ENCODE measurements at regions not wholly inside any gene's neighbourhood (a gene's known extent, or its start where the extent isn't known, plus 50 kb on each side); places are given as distances from the start of the nearest gene placed in this dataset.

- no peak for DNase-seq (ENCODE audit: low read depth)
These were observed 391.7 kb upstream of the TBX3 start for GRCh38 chr12:115075552-115076170.

- no peak for DNase-seq (ENCODE audit: low read depth)
These were observed 390.6 kb upstream of the TBX3 start for GRCh38 chr12:115074617-115075016.

- no peak for DNase-seq (ENCODE audit: low read depth)
These were observed 388.7 kb upstream of the TBX3 start for GRCh38 chr12:115072712-115073111.

GRCh38 chr12:115070313-115070712 is 386.3 kb upstream of the TBX3 start:
- DNase-seq (ENCODE audit: low read depth): no peak

- no peak for DNase-seq (ENCODE audit: low read depth)
These were observed 380.3 kb upstream of the TBX3 start for GRCh38 chr12:115064296-115064695.

GRCh38 chr12:115062741-115063140 is 378.8 kb upstream of the TBX3 start:
- DNase-seq (ENCODE audit: low read depth): no peak

- DNase-seq (ENCODE audit: low read depth): no peak
These were observed 376.6 kb upstream of the TBX3 start for GRCh38 chr12:115060477-115061168.

- no peak for DNase-seq (ENCODE audit: low read depth)
These were observed 373.5 kb upstream of the TBX3 start for GRCh38 chr12:115057445-115057844.

- DNase-seq (ENCODE audit: low read depth): no peak
These were observed 367.4 kb upstream of the TBX3 start for GRCh38 chr12:115051378-115051777.

- DNase-seq (ENCODE audit: low read depth): no peak
These were observed 365.6 kb upstream of the TBX3 start for GRCh38 chr12:115049614-115050013.

GRCh38 chr12:115046805-115047204 is 362.8 kb upstream of the TBX3 start:
- no peak for DNase-seq (ENCODE audit: low read depth)

- DNase-seq (ENCODE audit: low read depth): no peak
These were observed 360.1 kb upstream of the TBX3 start for GRCh38 chr12:115044073-115044472.

GRCh38 chr12:115043079-115043478 is 359.1 kb upstream of the TBX3 start:
- no peak for DNase-seq (ENCODE audit: low read depth)

- no peak for DNase-seq (ENCODE audit: low read depth)
These were observed 358.4 kb upstream of the TBX3 start for GRCh38 chr12:115042341-115042740.

- DNase-seq (ENCODE audit: low read depth): no peak
These were observed 353.9 kb upstream of the TBX3 start for GRCh38 chr12:115037830-115038229.

GRCh38 chr12:115035535-115036107 is 351.6 kb upstream of the TBX3 start:
- DNase-seq (ENCODE audit: low read depth): no peak

- DNase-seq (ENCODE audit: low read depth): no peak
These were observed 348.5 kb upstream of the TBX3 start for GRCh38 chr12:115032521-115032920.

GRCh38 chr12:115030017-115030416 is 346.0 kb upstream of the TBX3 start:
- DNase-seq (ENCODE audit: low read depth): no peak

GRCh38 chr12:115024531-115024930 is 340.6 kb upstream of the TBX3 start:
- DNase-seq (ENCODE audit: low read depth): no peak

- DNase-seq (ENCODE audit: low read depth): no peak
These were observed 339.6 kb upstream of the TBX3 start for GRCh38 chr12:115023279-115024265.

- DNase-seq (ENCODE audit: low read depth): no peak
These were observed 336.1 kb upstream of the TBX3 start for GRCh38 chr12:115020091-115020490.

GRCh38 chr12:115017346-115017745 is 333.4 kb upstream of the TBX3 start:
- no peak for DNase-seq (ENCODE audit: low read depth)

Data from T-helper 22 cell (primary cell).